ENCODE measurements at regions not wholly inside any gene's neighbourhood (a gene's known extent, or its start where the extent isn't known, plus 50 kb on each side); places are given as distances from the start of the nearest gene placed in this dataset.
"Not testable (repeated sequence)": the region's sequence is repeated elsewhere in the genome, so short reads cannot be mapped to it uniquely, and the experiment has no call there.

- not testable (repeated sequence) for DNase-seq
Observed at GRCh38 chr6:58117162-58117561, 799.7 kb downstream of the PRIM2 start.

- DNase-seq = not testable (repeated sequence)
Observed at GRCh38 chr6:58121616-58122015, 804.2 kb downstream of the PRIM2 start.

- DNase-seq = not testable (repeated sequence)
Observed at GRCh38 chr6:58123770-58124169, 806.3 kb downstream of the PRIM2 start.

- DNase-seq = not testable (repeated sequence)
Observed at GRCh38 chr6:58128549-58128948, 811.1 kb downstream of the PRIM2 start.

GRCh38 chr6:58129098-58129497, 811.7 kb downstream of the PRIM2 start:
- DNase-seq = not testable (repeated sequence)

GRCh38 chr6:58139746-58140145, 822.3 kb downstream of the PRIM2 start:
- DNase-seq = not testable (repeated sequence)

GRCh38 chr6:58171025-58171424, 853.6 kb downstream of the PRIM2 start:
- DNase-seq = not testable (repeated sequence)

- DNase-seq = not testable (repeated sequence)
Observed at GRCh38 chr6:58181557-58182065, 864.2 kb downstream of the PRIM2 start.

- DNase-seq = not testable (repeated sequence)
Observed at GRCh38 chr6:58185300-58185699, 867.9 kb downstream of the PRIM2 start.

GRCh38 chr6:58193209-58193608, 875.8 kb downstream of the PRIM2 start:
- not testable (repeated sequence) for DNase-seq

- DNase-seq = no peak
Observed at GRCh38 chr6:58198301-58198700, 880.9 kb downstream of the PRIM2 start.

- DNase-seq = not testable (repeated sequence)
Observed at GRCh38 chr6:58237124-58237523, 919.7 kb downstream of the PRIM2 start.

GRCh38 chr6:58238421-58238820, 921.0 kb downstream of the PRIM2 start:
- not testable (repeated sequence) for DNase-seq

GRCh38 chr6:58257625-58258024, 940.2 kb downstream of the PRIM2 start:
- DNase-seq = not testable (repeated sequence)

- DNase-seq = no peak
Observed at GRCh38 chr6:58290177-58290576, 972.7 kb downstream of the PRIM2 start.

GRCh38 chr6:58291319-58291718, 973.9 kb downstream of the PRIM2 start:
- DNase-seq = not testable (repeated sequence)

GRCh38 chr6:58307901-58308300, 990.5 kb downstream of the PRIM2 start:
- not testable (repeated sequence) for DNase-seq

- not testable (repeated sequence) for DNase-seq
Observed at GRCh38 chr6:58332108-58332507, 1014.7 kb downstream of the PRIM2 start.

- not testable (repeated sequence) for DNase-seq
Observed at GRCh38 chr6:58342287-58342686, 1024.9 kb downstream of the PRIM2 start.

GRCh38 chr6:58347534-58347933, 1030.1 kb downstream of the PRIM2 start:
- not testable (repeated sequence) for DNase-seq

GRCh38 chr6:58351619-58352018, 1034.2 kb downstream of the PRIM2 start:
- DNase-seq = not testable (repeated sequence)

- not testable (repeated sequence) for DNase-seq
Observed at GRCh38 chr6:58358452-58358851, 1041.0 kb downstream of the PRIM2 start.

GRCh38 chr6:58365856-58366255, 1048.4 kb downstream of the PRIM2 start:
- not testable (repeated sequence) for DNase-seq

- not testable (repeated sequence) for DNase-seq
Observed at GRCh38 chr6:58406659-58407058, 1089.2 kb downstream of the PRIM2 start.

GRCh38 chr6:58419321-58419720, 1101.9 kb downstream of the PRIM2 start:
- no peak for DNase-seq
